Activated T-helper 2 cell treated with anti-CD3 and anti-CD28 coated beads, Interferon-gamma antibody, Interleukin-2, Interleukin-4, amounts not matched to agents 10 μg/mL and 5 μg/mL and 100 μg/mL, durations not matched to agents 14 hours and 24 hours and 36 hours (primary cell): ENCODE measurements at regions not wholly inside any gene's neighbourhood (a gene's known extent, or its start where the extent isn't known, plus 50 kb on each side); places are given as distances from the start of the nearest gene placed in this dataset.

Source experiments
- DNase-seq: peaks from one replicate; pipeline ENCODE4 v3.0.0; 2021; ENCODE audit warnings: low spot score
- H3K27ac Mint-ChIP-seq: one replicate; pipeline ENCODE4 v1.8.0; 2021; ENCODE audit warnings: mixed read lengths
- H3K27me3 Mint-ChIP-seq: one replicate; pipeline ENCODE4 v1.8.0; 2021; ENCODE audit warnings: low read depth, mixed read lengths
- H3K36me3 Mint-ChIP-seq: one replicate; pipeline ENCODE4 v1.8.0; 2021; ENCODE audit warnings: low read depth, mixed read lengths
- H3K4me1 Mint-ChIP-seq: one replicate; pipeline ENCODE4 v1.8.0; 2021; ENCODE audit warnings: low read depth, mixed read lengths
- H3K4me3 Mint-ChIP-seq: one replicate; pipeline ENCODE4 v1.8.0; 2021; ENCODE audit warnings: low read depth, mild to moderate bottlenecking, moderate library complexity, mixed read lengths
- H3K9me3 Mint-ChIP-seq: one replicate; pipeline ENCODE4 v1.8.0; 2021; ENCODE audit warnings: mixed read lengths
- intact Hi-C: fragments of 100-400 bp; cut with micrococcal nuclease; formaldehyde crosslinking; loops from one replicate; pipeline ENCODE4 v1.15.1; 2023

- Mint-ChIP-seq H3K4me3 (no peak overlapping the region), H3K36me3 (no peaks in the 10 kb centered on the region), H3K27ac (no peak overlapping the region), H3K4me1 (no peaks in the 10 kb centered on the region), H3K27me3 (no peaks in the 10 kb centered on the region), H3K9me3 (peaks cover 48% of the 10 kb centered on the region)
- intact Hi-C loops = no loop called here
- DNase-seq = no peak
These were observed 2021.6 kb downstream of the TP53TG3F start for GRCh38 chr16:35480988-35481387.

GRCh38 chr16:35485915-35486314 lies 2026.5 kb downstream of the TP53TG3F start:
- Mint-ChIP-seq H3K4me3 (no peak overlapping the region), H3K36me3 (no peaks in the 10 kb centered on the region)

GRCh38 chr16:35492225-35492624 lies 2032.8 kb downstream of the TP53TG3F start:
- no peaks in the 10 kb centered on the region for H3K36me3 Mint-ChIP-seq
- no peaks in the 10 kb centered on the region for H3K27me3 Mint-ChIP-seq
- H3K4me1 Mint-ChIP-seq = no peaks in the 10 kb centered on the region
- DNase-seq = no peak
- intact Hi-C loops = no loop called here
- peaks cover 61% of the 10 kb centered on the region for H3K9me3 Mint-ChIP-seq
- H3K4me3 Mint-ChIP-seq = no peak overlapping the region
- no peak overlapping the region for H3K27ac Mint-ChIP-seq

More at GRCh38 chr16:35485915-35486314, 2026.5 kb downstream of the TP53TG3F start:
- no peaks in the 10 kb centered on the region for H3K27me3 Mint-ChIP-seq
- H3K4me1 Mint-ChIP-seq = no peaks in the 10 kb centered on the region
- H3K27ac Mint-ChIP-seq = no peak overlapping the region
- peaks cover 55% of the 10 kb centered on the region for H3K9me3 Mint-ChIP-seq
- no peak for DNase-seq
- intact Hi-C loops = no loop called here

GRCh38 chr16:35497399-35497798 lies 2038.0 kb downstream of the TP53TG3F start:
- H3K36me3 Mint-ChIP-seq = no peaks in the 10 kb centered on the region
- no peaks in the 10 kb centered on the region for H3K27me3 Mint-ChIP-seq
- H3K9me3 Mint-ChIP-seq = peaks cover 57% of the 10 kb centered on the region
- no peak for DNase-seq
- no peak overlapping the region for H3K27ac Mint-ChIP-seq
- no peak overlapping the region for H3K4me3 Mint-ChIP-seq
- H3K4me1 Mint-ChIP-seq = no peaks in the 10 kb centered on the region
- intact Hi-C loops = no loop called here

- Mint-ChIP-seq H3K27me3 (no peaks in the 10 kb centered on the region), H3K4me1 (no peaks in the 10 kb centered on the region), H3K4me3 (no peak overlapping the region), H3K9me3 (peaks cover 67% of the 10 kb centered on the region), H3K27ac (no peak overlapping the region), H3K36me3 (no peaks in the 10 kb centered on the region)
- DNase-seq = no peak
- intact Hi-C loops = no loop called here
These were observed 2046.8 kb downstream of the TP53TG3F start for GRCh38 chr16:35506018-35506897.

GRCh38 chr16:35506898-35507194 lies 2047.4 kb downstream of the TP53TG3F start:
- no peak overlapping the region for H3K27ac Mint-ChIP-seq
- no peak for DNase-seq
- peaks cover 71% of the 10 kb centered on the region for H3K9me3 Mint-ChIP-seq
- no peaks in the 10 kb centered on the region for H3K4me1 Mint-ChIP-seq
- intact Hi-C loops = no loop called here
- H3K4me3 Mint-ChIP-seq = no peak overlapping the region
- H3K36me3 Mint-ChIP-seq = no peaks in the 10 kb centered on the region
- no peaks in the 10 kb centered on the region for H3K27me3 Mint-ChIP-seq

GRCh38 chr16:35510701-35511100 lies 2051.3 kb downstream of the TP53TG3F start:
- Mint-ChIP-seq H3K36me3 (no peaks in the 10 kb centered on the region), H3K27me3 (no peaks in the 10 kb centered on the region), H3K4me3 (no peak overlapping the region), H3K9me3 (peaks cover 59% of the 10 kb centered on the region), H3K4me1 (no peaks in the 10 kb centered on the region), H3K27ac (no peak overlapping the region)
- DNase-seq = no peak
- intact Hi-C loops = no loop called here

GRCh38 chr16:35516551-35516950 lies 2057.1 kb downstream of the TP53TG3F start:
- no peaks in the 10 kb centered on the region for H3K27me3 Mint-ChIP-seq
- H3K9me3 Mint-ChIP-seq = peaks cover 52% of the 10 kb centered on the region

GRCh38 chr16:35516971-35517370 lies 2057.6 kb downstream of the TP53TG3F start:
- Mint-ChIP-seq H3K4me1 (no peaks in the 10 kb centered on the region), H3K27me3 (no peaks in the 10 kb centered on the region), H3K36me3 (no peaks in the 10 kb centered on the region), H3K9me3 (peaks cover 54% of the 10 kb centered on the region), H3K27ac (no peak overlapping the region), H3K4me3 (no peak overlapping the region)
- no peak for DNase-seq
- intact Hi-C loops = no loop called here

More at GRCh38 chr16:35516551-35516950, 2057.1 kb downstream of the TP53TG3F start:
- H3K4me1 Mint-ChIP-seq = no peaks in the 10 kb centered on the region
- no peak for DNase-seq
- H3K36me3 Mint-ChIP-seq = no peaks in the 10 kb centered on the region
- H3K27ac Mint-ChIP-seq = no peak overlapping the region
- intact Hi-C loops = no loop called here
- H3K4me3 Mint-ChIP-seq = no peak overlapping the region

- H3K4me3 Mint-ChIP-seq = no peak overlapping the region
- peaks cover 57% of the 10 kb centered on the region for H3K9me3 Mint-ChIP-seq
These were observed 2064.6 kb downstream of the TP53TG3F start for GRCh38 chr16:35523991-35524390.

GRCh38 chr16:35525979-35526590 lies 2066.7 kb downstream of the TP53TG3F start:
- peaks cover 2% of the 10 kb centered on the region for H3K36me3 Mint-ChIP-seq
- H3K9me3 Mint-ChIP-seq = peaks cover 60% of the 10 kb centered on the region
- no peak overlapping the region for H3K27ac Mint-ChIP-seq
- no peak overlapping the region for H3K4me3 Mint-ChIP-seq
- DNase-seq = no peak
- intact Hi-C loops = no loop called here
- H3K4me1 Mint-ChIP-seq = no peaks in the 10 kb centered on the region
- no peaks in the 10 kb centered on the region for H3K27me3 Mint-ChIP-seq

More at GRCh38 chr16:35523991-35524390, 2064.6 kb downstream of the TP53TG3F start:
- DNase-seq = no peak
- Mint-ChIP-seq H3K36me3 (peaks cover 2% of the 10 kb centered on the region), H3K27me3 (no peaks in the 10 kb centered on the region), H3K27ac (no peak overlapping the region), H3K4me1 (no peaks in the 10 kb centered on the region)
- intact Hi-C loops = no loop called here

GRCh38 chr16:35532576-35532975 lies 2073.2 kb downstream of the TP53TG3F start:
- Mint-ChIP-seq H3K27me3 (no peaks in the 10 kb centered on the region), H3K36me3 (peaks cover under 1% of the 10 kb centered on the region), H3K4me1 (no peaks in the 10 kb centered on the region), H3K9me3 (peaks cover 45% of the 10 kb centered on the region), H3K27ac (no peak overlapping the region), H3K4me3 (no peak overlapping the region)
- no peak for DNase-seq
- intact Hi-C loops = no loop called here

GRCh38 chr16:35533683-35534082 lies 2074.3 kb downstream of the TP53TG3F start:
- Mint-ChIP-seq H3K4me1 (no peaks in the 10 kb centered on the region), H3K4me3 (no peak overlapping the region), H3K9me3 (peaks cover 41% of the 10 kb centered on the region), H3K27me3 (no peaks in the 10 kb centered on the region), H3K27ac (no peak overlapping the region), H3K36me3 (no peaks in the 10 kb centered on the region)
- intact Hi-C loops = no loop called here
- DNase-seq = no peak
